Left ventricle myocardium inferior (tissue), 1 donor: ENCODE measurements at regions not wholly inside any gene's neighbourhood (a gene's known extent, or its start where the extent isn't known, plus 50 kb on each side); places are given as distances from the start of the nearest gene placed in this dataset.

Experiments used
- DNase-seq: peaks from one replicate; pipeline ENCODE4 v3.0.0-alpha.2; 2020
- H3K27ac ChIP-seq: fragments of 200-600 bp; replicated peaks from 2 replicates; pipeline ENCODE4 v1.8.0; 2021
- H3K27me3 ChIP-seq: fragments of 200-600 bp; 2 replicates; pipeline ENCODE4 v1.8.0; 2021; ENCODE audit warnings: low read depth
- H3K36me3 ChIP-seq: fragments of 200-600 bp; 2 replicates; pipeline ENCODE4 v1.8.0; 2021
- H3K4me1 ChIP-seq: fragments of 200-600 bp; 2 replicates; pipeline ENCODE4 v1.8.0; 2021
- H3K4me3 ChIP-seq: fragments of 200-600 bp; 2 replicates; pipeline ENCODE4 v1.8.0; 2021; ENCODE audit warnings: mild to moderate bottlenecking, moderate library complexity
- H3K9me3 ChIP-seq: fragments of 200-600 bp; replicated peaks from 2 replicates; pipeline ENCODE4 v1.8.0; 2021
- intact Hi-C: fragments of 100-400 bp; cut with micrococcal nuclease; formaldehyde crosslinking; loops from one replicate; pipeline ENCODE4 v1.11.0; 2022
- TF ChIP-seq, protein P1 (sequence below): fragments of 200-600 bp; IDR thresholded peaks from 2 replicates; pipeline ENCODE4 v1.8.0; 2021; ENCODE audit warnings: antibody characterized with exemption, mild to moderate bottlenecking, borderline replicate concordance
- donor health status: DM: no; HTN: yes; CAD: no; lungs with severe emphysema.

DNA sequence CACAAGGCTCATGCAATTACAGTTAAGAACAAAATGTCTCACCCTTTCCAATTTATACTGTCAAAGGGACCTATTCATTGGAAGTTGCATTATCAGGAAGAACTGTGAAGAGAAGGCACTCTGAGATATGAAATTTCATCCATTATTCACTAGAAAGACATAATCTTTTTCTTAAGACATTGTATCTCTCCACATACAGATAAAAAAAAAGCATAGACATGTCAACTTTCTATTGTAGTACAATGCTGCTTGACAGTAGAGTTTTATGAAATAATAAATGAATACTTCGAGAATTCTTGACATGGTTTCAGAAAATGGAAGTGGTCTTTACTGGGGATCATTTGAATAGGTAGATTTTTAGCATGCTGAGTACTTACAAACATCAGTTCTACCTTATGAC is 545.0 kb downstream of the TMA16 start:
- no peaks in the 10 kb centered on the region for H3K27me3 ChIP-seq
- intact Hi-C loops, result no loop called here
- peaks cover 19% of the 10 kb centered on the region for H3K9me3 ChIP-seq
- no peak for DNase-seq
- H3K4me1 ChIP-seq, result no peaks in the 10 kb centered on the region
- H3K36me3 ChIP-seq, result no peaks in the 10 kb centered on the region
- H3K27ac ChIP-seq, result no peak overlapping the region
- TF ChIP-seq, protein P1, sequence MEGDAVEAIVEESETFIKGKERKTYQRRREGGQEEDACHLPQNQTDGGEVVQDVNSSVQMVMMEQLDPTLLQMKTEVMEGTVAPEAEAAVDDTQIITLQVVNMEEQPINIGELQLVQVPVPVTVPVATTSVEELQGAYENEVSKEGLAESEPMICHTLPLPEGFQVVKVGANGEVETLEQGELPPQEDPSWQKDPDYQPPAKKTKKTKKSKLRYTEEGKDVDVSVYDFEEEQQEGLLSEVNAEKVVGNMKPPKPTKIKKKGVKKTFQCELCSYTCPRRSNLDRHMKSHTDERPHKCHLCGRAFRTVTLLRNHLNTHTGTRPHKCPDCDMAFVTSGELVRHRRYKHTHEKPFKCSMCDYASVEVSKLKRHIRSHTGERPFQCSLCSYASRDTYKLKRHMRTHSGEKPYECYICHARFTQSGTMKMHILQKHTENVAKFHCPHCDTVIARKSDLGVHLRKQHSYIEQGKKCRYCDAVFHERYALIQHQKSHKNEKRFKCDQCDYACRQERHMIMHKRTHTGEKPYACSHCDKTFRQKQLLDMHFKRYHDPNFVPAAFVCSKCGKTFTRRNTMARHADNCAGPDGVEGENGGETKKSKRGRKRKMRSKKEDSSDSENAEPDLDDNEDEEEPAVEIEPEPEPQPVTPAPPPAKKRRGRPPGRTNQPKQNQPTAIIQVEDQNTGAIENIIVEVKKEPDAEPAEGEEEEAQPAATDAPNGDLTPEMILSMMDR, result no peak
- no peak overlapping the region for H3K4me3 ChIP-seq

DNA sequence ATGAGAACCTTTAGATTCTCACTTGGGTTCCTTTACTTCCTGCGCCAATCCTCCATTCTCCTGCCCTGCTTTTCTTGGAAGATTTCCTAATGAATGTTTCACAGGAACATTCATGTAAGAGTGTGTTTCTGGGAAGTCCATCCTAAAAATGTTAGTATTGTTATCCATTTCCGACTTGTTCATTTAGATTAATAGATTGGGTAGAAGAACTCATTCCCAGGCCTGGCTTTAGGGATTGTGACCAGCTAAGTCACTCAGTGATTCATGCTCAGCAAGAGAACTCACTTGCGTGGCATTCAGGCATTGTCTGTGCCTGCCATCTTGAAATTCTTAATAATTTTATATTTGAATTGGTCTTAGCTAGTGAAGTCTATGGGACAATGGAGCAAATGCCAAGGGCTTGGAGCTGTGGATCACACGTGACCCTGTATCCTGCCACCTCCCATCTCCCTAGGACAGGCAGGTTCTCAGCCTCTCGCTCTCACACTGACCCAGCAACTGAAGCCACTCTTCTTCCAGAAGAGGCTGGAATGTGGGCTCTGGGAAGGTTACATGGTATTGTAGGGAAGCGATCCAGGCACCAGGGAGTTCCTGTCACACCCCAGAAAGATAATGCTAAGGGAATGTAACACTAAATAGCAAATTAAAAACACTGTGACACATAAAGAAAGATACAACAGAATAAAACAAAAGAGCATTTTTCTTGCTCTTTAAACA is 562.1 kb downstream of the TMA16 start:
- intact Hi-C loops, result no loop called here
- Histone ChIP-seq H3K27me3 (no peaks in the 10 kb centered on the region), H3K36me3 (no peaks in the 10 kb centered on the region), H3K9me3 (peaks cover 12% of the 10 kb centered on the region), H3K27ac (no peak overlapping the region), H3K4me3 (no peak overlapping the region), H3K4me1 (no peaks in the 10 kb centered on the region)
- TF ChIP-seq, protein P1, result no peak
- DNase-seq, result no peak

DNA sequence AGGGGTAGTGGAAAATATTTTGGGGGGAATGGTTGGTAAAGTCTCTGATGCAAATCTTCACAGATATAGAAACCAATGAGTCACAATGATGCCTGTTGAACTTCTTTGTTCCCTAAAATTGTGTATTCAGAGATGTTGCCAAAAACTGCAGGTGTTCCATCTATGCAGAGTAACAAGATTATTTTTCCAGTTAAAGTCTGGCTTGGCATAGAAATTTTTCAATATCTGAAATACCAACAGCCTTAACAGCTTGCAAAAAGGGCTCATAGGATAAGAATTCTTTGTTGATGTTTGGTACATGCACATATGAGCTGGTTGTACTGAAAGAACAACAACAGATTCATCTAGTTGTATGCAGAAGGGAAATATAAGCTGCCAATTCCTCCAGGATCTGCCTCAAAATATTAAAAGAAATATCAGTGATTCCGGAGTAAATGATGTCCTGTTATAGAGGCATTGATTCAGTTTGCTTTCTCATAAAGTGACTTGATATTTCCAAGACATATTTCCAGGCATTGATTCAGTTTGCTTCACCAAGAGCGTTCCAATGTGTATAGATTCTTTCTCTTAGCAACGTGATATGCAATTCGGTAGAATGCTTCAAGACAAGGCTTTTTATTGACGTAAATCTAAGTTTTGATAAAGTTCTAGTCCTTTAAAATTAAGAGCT is 564.4 kb downstream of the TMA16 start:
- TF ChIP-seq, protein P1, result no peak
- H3K4me3 ChIP-seq, result no peak overlapping the region
- no peaks in the 10 kb centered on the region for H3K27me3 ChIP-seq
- DNase-seq, result no peak
- intact Hi-C loops, result no loop called here
- H3K36me3 ChIP-seq, result no peaks in the 10 kb centered on the region
- H3K27ac ChIP-seq, result no peak overlapping the region
- H3K9me3 ChIP-seq, result peaks cover 16% of the 10 kb centered on the region
- H3K4me1 ChIP-seq, result no peaks in the 10 kb centered on the region

DNA sequence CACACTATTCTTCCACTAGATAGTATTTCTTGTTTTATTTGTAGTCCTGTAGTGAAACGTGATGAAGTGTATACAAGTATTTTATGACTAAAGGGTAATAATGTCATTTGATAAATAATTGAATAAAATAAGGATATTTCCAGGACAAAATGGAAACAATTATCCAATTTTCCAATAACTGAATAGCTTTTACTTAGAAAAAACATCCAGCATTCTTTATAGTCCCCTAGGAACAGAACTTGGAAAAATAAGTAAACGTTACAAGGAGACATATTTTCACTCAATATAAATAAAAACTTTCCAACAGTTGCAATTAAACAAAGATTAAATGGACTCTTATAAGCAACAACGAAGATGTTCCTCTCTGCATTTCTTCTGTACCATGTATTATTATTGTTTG is 566.0 kb downstream of the TMA16 start:
- H3K27ac ChIP-seq, result no peak overlapping the region
- H3K9me3 ChIP-seq, result peaks cover 29% of the 10 kb centered on the region
- no peaks in the 10 kb centered on the region for H3K36me3 ChIP-seq
- DNase-seq, result no peak
- H3K4me3 ChIP-seq, result no peak overlapping the region
- intact Hi-C loops, result no loop called here
- H3K4me1 ChIP-seq, result no peaks in the 10 kb centered on the region
- TF ChIP-seq, protein P1, result no peak
- H3K27me3 ChIP-seq, result no peaks in the 10 kb centered on the region

DNA sequence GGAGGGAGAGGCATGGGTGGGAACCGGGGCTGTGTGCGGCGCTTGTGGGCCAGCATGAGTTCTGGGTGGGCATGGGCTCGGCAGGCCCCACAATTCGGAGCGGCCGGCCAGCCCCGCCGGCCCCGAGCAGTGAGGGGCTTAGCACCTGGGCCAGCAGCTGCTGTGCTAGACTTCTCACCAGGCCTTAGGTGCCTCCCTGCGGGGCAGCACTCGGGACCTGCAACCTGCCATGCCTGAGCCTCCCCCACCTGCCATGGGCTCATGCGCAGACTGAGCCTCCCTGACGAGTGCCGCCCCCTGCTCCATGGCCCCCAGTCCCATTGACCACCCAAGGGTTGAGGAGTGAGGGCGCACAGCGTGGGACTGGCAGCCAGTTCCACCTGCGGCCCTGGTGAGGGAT is 573.9 kb downstream of the TMA16 start:
- TF ChIP-seq, protein P1, result no peak
- Histone ChIP-seq H3K9me3 (peaks cover 68% of the 10 kb centered on the region), H3K27me3 (no peaks in the 10 kb centered on the region), H3K4me1 (no peaks in the 10 kb centered on the region), H3K4me3 (no peak overlapping the region), H3K27ac (no peak overlapping the region), H3K36me3 (no peaks in the 10 kb centered on the region)
- intact Hi-C loops, result no loop called here
- DNase-seq, result no peak
